ENCODE measurements at regions not wholly inside any gene's neighbourhood (a gene's known extent, or its start where the extent isn't known, plus 50 kb on each side); places are given as distances from the start of the nearest gene placed in this dataset.

DNA sequence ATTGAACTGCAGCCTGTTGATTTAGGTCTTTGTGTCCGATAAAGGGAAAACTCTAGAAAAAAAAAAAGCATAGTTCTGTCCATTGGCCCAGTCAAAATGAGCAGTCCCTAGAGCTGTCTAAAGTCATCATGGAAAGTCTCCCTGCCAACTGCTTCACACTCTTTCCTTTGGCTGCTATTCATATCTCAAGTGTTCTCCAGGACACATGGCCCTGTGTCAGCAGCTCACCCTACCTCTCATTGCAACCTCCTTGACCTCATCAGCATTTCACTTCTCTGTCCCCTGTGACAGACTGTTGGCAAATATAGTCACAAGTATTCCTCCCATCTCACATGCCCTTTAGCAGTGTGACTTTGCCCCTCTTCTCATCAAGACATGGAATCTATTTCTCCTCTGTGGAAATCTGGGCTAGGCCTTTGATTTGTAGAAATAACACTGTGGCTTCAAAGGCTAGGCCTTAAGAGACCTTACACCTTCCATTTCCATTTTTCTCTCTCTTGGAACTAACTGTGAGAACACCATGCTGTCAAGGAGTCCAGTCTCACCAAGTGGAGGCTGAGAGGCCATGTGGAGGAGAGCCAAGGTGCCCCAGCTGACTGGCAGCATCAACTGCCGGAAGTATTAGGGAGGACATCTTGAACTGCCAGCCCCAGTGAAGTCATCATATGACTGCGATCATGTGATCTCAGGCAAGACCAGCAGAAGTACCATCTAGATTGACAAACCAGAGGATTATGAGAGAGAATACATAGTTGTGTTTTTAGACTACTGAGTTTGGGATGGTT lies 149.4 kb upstream of the TARS1 start:
- no peak for DNase-seq

- DNase-seq, result no peak
Measured at GRCh38 chr5:33297760-33298216, 143.0 kb upstream of the TARS1 start.

- no peak for DNase-seq
Measured at GRCh38 chr5:33299621-33300208, 141.1 kb upstream of the TARS1 start.

GRCh38 chr5:33300209-33300742 lies 140.5 kb upstream of the TARS1 start:
- DNase-seq, result no peak

DNA sequence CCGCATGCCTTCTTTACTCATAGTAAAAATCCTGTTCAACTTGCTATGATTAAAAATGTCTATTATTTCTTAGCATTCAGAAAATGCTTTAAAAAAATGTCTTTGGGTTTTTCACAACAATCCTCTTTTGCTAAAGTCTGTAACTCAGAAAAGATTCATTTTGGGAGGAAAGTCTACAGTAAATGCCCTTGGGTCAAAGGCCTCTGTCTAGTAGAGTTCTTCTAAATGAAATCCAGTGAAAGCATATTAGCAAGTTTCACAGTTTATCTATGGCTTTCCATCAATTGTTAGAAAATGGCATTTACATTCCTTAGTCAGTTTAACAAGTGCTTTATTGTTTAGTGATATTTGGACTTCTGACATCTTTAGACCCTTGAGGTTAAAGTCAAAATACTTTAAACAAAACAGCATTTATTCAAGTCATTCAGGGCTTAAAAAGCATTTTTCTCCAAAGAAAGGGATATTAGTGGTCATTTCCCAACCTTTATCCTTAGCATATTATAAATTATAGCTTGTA lies 137.1 kb upstream of the TARS1 start:
- DNase-seq, result no peak

DNA sequence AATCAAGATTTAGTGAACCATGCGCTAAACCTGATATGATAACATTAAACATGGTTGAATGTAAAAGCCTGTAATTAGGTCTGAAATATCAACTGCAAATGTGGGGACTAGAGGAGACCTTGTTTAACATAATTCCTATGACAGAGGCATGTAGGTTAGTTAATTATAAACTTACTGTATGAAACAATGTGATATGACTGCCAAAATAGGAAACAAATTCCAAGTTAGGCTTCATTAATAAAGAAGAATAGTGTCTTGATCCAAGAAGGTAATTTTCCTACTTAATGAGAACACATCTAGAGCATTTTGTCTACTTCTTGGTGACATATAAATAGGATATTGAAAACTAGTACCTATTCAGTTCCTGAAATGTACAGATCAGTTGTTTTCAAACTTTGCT lies 136.2 kb upstream of the TARS1 start:
- DNase-seq, result no peak

DNA sequence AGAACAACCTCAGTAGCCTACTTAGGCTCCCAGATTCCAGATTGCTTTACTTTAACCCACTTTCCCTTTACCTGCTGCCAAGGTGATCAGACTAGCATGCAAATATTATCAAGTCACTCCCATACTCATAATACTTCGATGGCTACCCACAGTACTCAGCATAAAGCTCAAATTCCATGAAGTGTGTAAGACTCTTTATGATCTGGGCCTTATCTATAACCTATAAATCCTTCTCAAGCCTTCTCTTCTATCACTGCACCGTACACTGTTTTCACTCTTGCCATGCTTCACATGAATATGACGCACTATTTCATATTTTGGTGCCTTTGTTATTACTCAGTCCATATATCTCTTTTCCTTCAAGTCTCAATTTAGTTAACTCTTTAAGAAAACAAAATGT lies 135.2 kb upstream of the TARS1 start:
- no peak for DNase-seq

GRCh38 chr5:33306758-33307157 lies 134.0 kb upstream of the TARS1 start:
- DNase-seq, result no peak

- DNase-seq, result no peak
Measured at GRCh38 chr5:33308586-33308985, 132.2 kb upstream of the TARS1 start.

GRCh38 chr5:33309068-33309467 lies 131.7 kb upstream of the TARS1 start:
- peak; percentile 53 for DNase-seq

- no peak for DNase-seq
Measured at GRCh38 chr5:33309536-33310345, 131.0 kb upstream of the TARS1 start.

- no peak for DNase-seq
Measured at GRCh38 chr5:33310451-33310850, 130.3 kb upstream of the TARS1 start.

GRCh38 chr5:33311893-33312292 lies 128.9 kb upstream of the TARS1 start:
- no peak for DNase-seq

GRCh38 chr5:33312571-33313549 lies 127.9 kb upstream of the TARS1 start:
- DNase-seq, result no peak

GRCh38 chr5:33315189-33315588 lies 125.6 kb upstream of the TARS1 start:
- no peak for DNase-seq

- DNase-seq, result no peak
Measured at GRCh38 chr5:33316773-33317172, 124.0 kb upstream of the TARS1 start.

DNA sequence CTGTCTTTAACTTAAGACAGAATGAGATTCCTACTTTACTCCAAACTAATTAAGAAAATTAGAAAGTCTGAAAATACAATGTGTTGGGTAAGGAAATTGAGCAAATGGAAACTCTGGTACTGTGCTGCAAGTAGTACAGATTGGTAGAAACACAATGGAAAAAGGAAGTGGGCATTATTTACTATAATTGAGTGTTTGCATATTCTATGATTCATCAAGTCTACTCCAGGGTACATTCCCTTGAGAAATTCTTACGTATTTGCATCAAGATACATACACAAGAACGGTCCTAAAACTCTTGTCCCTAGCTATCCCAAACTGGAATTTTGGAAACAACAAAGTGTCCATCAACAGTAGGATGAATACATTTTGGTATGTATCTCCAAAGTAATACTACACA lies 123.5 kb upstream of the TARS1 start:
- DNase-seq, result no peak

GRCh38 chr5:33319151-33319550 lies 121.6 kb upstream of the TARS1 start:
- no peak for DNase-seq

- DNase-seq, result no peak
Measured at GRCh38 chr5:33319841-33320240, 120.9 kb upstream of the TARS1 start.

DNA sequence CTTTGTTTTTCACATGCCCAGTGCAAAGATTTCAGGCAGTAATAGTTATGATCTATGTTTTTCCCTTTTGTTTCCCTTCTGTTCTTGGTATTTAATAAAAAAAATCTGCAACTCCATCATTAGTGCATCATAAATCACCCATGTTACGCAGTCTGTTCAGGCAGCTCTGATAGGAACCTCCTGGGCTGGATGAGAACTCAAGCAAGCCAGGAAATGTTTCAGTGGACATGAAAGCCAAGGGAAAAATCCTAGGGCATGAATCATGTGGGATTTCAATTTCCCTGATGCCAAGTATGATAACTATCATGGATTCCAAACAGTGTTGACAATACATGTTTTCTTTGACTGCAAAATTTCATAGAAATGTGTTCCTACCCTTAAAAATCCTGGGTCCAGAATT lies 119.7 kb upstream of the TARS1 start:
- no peak for DNase-seq

GRCh38 chr5:33322632-33323031 lies 118.1 kb upstream of the TARS1 start:
- peak; percentile 69 for DNase-seq
